Spleen (tissue), 11 donors: ENCODE measurements at regions not wholly inside any gene's neighbourhood (a gene's known extent, or its start where the extent isn't known, plus 50 kb on each side); places are given as distances from the start of the nearest gene placed in this dataset.
"Not testable (repeated sequence)": the region's sequence is repeated elsewhere in the genome, so short reads cannot be mapped to it uniquely, and the experiment has no call there.

Experiments used
- DNase-seq: peaks from one replicate; pipeline ENCODE4 v3.0.0-alpha.2; 2020
- H3K27ac ChIP-seq, 8 donors: fragments of 200-600 bp; sonication (generic) in 7 of 8; 1 replicate in 4 of 8; 2 replicates in 4 of 8; pipeline versions ENCODE4 v1.5.0 to v1.8.0; 2016 to 2021; ENCODE audit warnings: inconsistent platforms in 4 of 8, mild to moderate bottlenecking in 4 of 8, moderate library complexity in 1 of 8
- H3K27me3 ChIP-seq, 7 donors: fragments of 200-600 bp; sonication (generic) in 6 of 7; replicated peaks in 1 of 7; 1 replicate in 4 of 7; 2 replicates in 3 of 7; pipeline versions ENCODE4 v1.5.0 to v1.8.0; 2016 to 2021; ENCODE audit warnings: inconsistent platforms in 3 of 7, mild to moderate bottlenecking in 1 of 7
- H3K36me3 ChIP-seq, 6 donors: fragments of 200-600 bp; sonication (generic) in 5 of 6; 1 replicate in 4 of 6; 2 replicates in 2 of 6; pipeline versions ENCODE4 v1.5.0 to v1.8.0; 2016 to 2021; ENCODE audit warnings: inconsistent platforms in 2 of 6
- H3K4me1 ChIP-seq, 6 donors: fragments of 200-600 bp; sonication (generic) in 5 of 6; 1 replicate in 3 of 6; 2 replicates in 3 of 6; pipeline versions ENCODE4 v1.5.0 to v1.8.0; 2016 to 2021; ENCODE audit warnings: inconsistent platforms in 3 of 6
- H3K4me3 ChIP-seq, 8 donors: fragments of 200-600 bp; sonication (generic) in 7 of 8; 1 replicate in 4 of 8; 2 replicates in 4 of 8; pipeline versions ENCODE4 v1.5.0 to v1.8.0; 2016 to 2021; ENCODE audit warnings: inconsistent platforms in 4 of 8, mild to moderate bottlenecking in 4 of 8, moderate library complexity in 2 of 8
- H3K9me3 ChIP-seq, 8 donors: fragments of 200-600 bp; sonication (generic) in 7 of 8; 1 replicate in 4 of 8; 2 replicates in 4 of 8; pipeline versions ENCODE4 v1.5.0 to v1.8.0; 2016 to 2021; ENCODE audit warnings: inconsistent platforms in 4 of 8
- POLR2A ChIP-seq, 3 donors: fragments of 450-650 bp; IDR thresholded peaks; one replicate each; pipeline ENCODE4 v1.5.1; 2017; ENCODE audit warnings: antibody characterized with exemption in 3 of 3, mild to moderate bottlenecking in 1 of 3
- POLR2AphosphoS5 ChIP-seq, 3 donors: sonication (generic); formaldehyde crosslinking; IDR thresholded peaks; one replicate each; pipeline ENCODE4 v1.5.1; 2017; ENCODE audit warnings: antibody characterized with exemption in 3 of 3
- WGBS, 5 donors: extraction: QIAGEN DNeasy Blood & Tissue Kit in 3 of 5; methylation state at CpG; one replicate each; pipeline versions ENCODE4 v1.1.5 to v1.1.7; 2013 to 2018; 5-methylcytosine and 5-hydroxymethylcytosine counted together
- intact Hi-C: fragments of 100-400 bp; cut with DNase I; formaldehyde crosslinking; loops from one replicate; pipeline ENCODE4 v1.15.0; 2023; ENCODE audit warnings: low total_unique reads
- TF ChIP-seq, protein P1 (sequence below), 11 experiments: fragments of 200-600 bp in 7 of 11; fragments of 450-650 bp in 4 of 11; sonication (generic) in 4 of 11; IDR thresholded peaks in 8 of 11; conservative IDR thresholded peaks in 3 of 11; 1 replicate in 7 of 11; 2 replicates in 4 of 11; pipeline versions ENCODE4 v1.4.0 to v1.8.0; 2016 to 2021; ENCODE audit warnings: antibody characterized with exemption in 11 of 11, inconsistent platforms in 4 of 11, mild to moderate bottlenecking in 1 of 11
- donor health status: healthy with polysubstance abuse.
- donor health status: DM: no; HTN: no; CAD: no; lungs with moderate emphysema.
- donor health status: DM: no; HTN: no; CAD: no.
- donor health status: Bipolar disorder and iron deficiency.
- donor health status: healthy.
- donor health status: DM: no; HTN: no; CAD: no.
- donor health status: DM: yes; HTN: yes; CAD: no.

DNA sequence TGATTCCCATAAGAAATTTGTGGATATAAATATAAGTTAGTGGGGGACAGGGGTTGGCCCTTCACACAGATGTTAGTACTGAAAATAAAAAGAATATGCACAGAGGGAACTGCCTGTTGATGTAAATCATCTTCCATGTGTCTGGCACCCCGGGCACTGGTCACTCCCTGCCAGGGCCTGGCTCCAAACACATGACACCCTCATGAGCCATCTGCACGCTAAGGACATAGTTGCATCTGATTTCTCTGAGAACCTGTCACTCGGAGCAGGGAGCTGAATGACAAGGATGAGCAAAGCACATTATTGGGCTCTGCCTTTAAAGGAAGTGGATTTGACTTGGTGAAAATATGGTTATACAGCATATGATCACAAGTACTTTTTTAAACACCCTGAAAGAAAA, 66.2 kb upstream of the TSC22D2 start:
- Histone ChIP-seq H3K36me3 (no peaks in the 10 kb centered on the region), H3K9me3 (peaks cover 0 to 6% (median 0%) of the 10 kb centered on the region in 8 donors), H3K4me3 (no peak overlapping the region), H3K27ac (no peak overlapping the region), H3K4me1 (no peaks in the 10 kb centered on the region), H3K27me3 (no peaks in the 10 kb centered on the region)
- intact Hi-C loops = no loop called here
- 67 to 83% (median 72%) methylated on average over 3 of the region's 3 CpGs for WGBS, 5 donors
- DNase-seq = no peak
- TF ChIP-seq POLR2AphosphoS5 (IDR thresholded peaks at IDR 0.05) = no peak

DNA sequence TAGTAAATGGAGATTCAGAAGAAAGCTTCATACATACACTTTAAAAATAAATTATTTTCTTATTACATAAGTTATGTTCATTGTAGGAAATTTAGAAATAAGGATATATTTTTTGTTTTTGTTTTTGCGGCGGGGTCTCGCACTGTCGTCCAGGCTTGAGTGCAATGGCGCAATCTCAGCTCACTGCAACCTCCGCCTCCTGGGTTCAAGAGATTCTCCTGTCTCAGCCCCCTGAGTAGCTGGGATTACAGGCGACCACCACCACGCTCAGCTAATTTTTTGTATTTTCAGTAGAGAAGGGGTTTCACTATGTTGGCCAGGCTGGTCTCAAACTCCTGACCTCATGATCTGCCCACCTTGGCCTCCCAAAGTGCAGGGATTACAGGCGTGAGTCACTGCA, 71.7 kb upstream of the TSC22D2 start:
- H3K36me3 ChIP-seq, intact Hi-C loops, DNase-seq, H3K27me3 ChIP-seq, H3K4me3 ChIP-seq, H3K27ac ChIP-seq, H3K9me3 ChIP-seq, H3K4me1 ChIP-seq: not testable (repeated sequence)
- WGBS, 5 donors = 91 to 98% (median 94%) methylated on average over 9 of the region's 9 CpGs

- peaks cover 0 to 6% (median 0%) of the 10 kb centered on the region in 8 donors for H3K9me3 ChIP-seq
- DNase-seq = no peak
- WGBS, 5 donors = 79 to 82% (median 80%) methylated on average over 2 of the region's 2 CpGs
- intact Hi-C loops = no loop called here
- H3K27ac ChIP-seq = no peak overlapping the region
- no peaks in the 10 kb centered on the region for H3K36me3 ChIP-seq
- TF ChIP-seq POLR2AphosphoS5 (IDR thresholded peaks at IDR 0.05) = no peak
- TF ChIP-seq, protein P1, sequence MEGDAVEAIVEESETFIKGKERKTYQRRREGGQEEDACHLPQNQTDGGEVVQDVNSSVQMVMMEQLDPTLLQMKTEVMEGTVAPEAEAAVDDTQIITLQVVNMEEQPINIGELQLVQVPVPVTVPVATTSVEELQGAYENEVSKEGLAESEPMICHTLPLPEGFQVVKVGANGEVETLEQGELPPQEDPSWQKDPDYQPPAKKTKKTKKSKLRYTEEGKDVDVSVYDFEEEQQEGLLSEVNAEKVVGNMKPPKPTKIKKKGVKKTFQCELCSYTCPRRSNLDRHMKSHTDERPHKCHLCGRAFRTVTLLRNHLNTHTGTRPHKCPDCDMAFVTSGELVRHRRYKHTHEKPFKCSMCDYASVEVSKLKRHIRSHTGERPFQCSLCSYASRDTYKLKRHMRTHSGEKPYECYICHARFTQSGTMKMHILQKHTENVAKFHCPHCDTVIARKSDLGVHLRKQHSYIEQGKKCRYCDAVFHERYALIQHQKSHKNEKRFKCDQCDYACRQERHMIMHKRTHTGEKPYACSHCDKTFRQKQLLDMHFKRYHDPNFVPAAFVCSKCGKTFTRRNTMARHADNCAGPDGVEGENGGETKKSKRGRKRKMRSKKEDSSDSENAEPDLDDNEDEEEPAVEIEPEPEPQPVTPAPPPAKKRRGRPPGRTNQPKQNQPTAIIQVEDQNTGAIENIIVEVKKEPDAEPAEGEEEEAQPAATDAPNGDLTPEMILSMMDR (IDR thresholded peaks at IDR 0.05 in 8 of 11, conservative IDR thresholded peaks at IDR 0.05 in 3 of 11) = no peak
- no peak for TF ChIP-seq POLR2A (IDR thresholded peaks at IDR 0.05)
- H3K4me3 ChIP-seq = no peak overlapping the region
- no peaks in the 10 kb centered on the region for H3K4me1 ChIP-seq
- H3K27me3 ChIP-seq = no peaks in the 10 kb centered on the region
Measured at GRCh38 chr3:150335631-150336030, 72.5 kb upstream of the TSC22D2 start.

- no peak for DNase-seq
- no peaks in the 10 kb centered on the region for H3K27me3 ChIP-seq
- intact Hi-C loops = no loop called here
- peaks cover 0 to 6% (median 0%) of the 10 kb centered on the region in 8 donors for H3K9me3 ChIP-seq
- no peaks in the 10 kb centered on the region for H3K36me3 ChIP-seq
- WGBS, 5 donors = 86 to 93% (median 90%) methylated on average over 3 of the region's 3 CpGs
- TF ChIP-seq POLR2A (IDR thresholded peaks at IDR 0.05) = no peak
- no peak for TF ChIP-seq POLR2AphosphoS5 (IDR thresholded peaks at IDR 0.05)
- TF ChIP-seq, protein P1 (IDR thresholded peaks at IDR 0.05 in 8 of 11, conservative IDR thresholded peaks at IDR 0.05 in 3 of 11) = no peak
- no peak overlapping the region for H3K4me3 ChIP-seq
- no peaks in the 10 kb centered on the region for H3K4me1 ChIP-seq
- H3K27ac ChIP-seq = no peak overlapping the region
Measured at GRCh38 chr3:150334974-150335373, 73.1 kb upstream of the TSC22D2 start.

- Histone ChIP-seq H3K9me3 (peaks cover 0 to 6% (median 0%) of the 10 kb centered on the region in 8 donors), H3K27me3 (no peaks in the 10 kb centered on the region), H3K4me3 (no peak overlapping the region), H3K36me3 (no peaks in the 10 kb centered on the region), H3K4me1 (no peaks in the 10 kb centered on the region), H3K27ac (no peak overlapping the region)
- intact Hi-C loops = no loop called here
- no peak for DNase-seq
- 89 to 98% (median 95%) methylated on average over 1 of the region's 1 CpG for WGBS, 5 donors
- TF ChIP-seq, protein P1 (IDR thresholded peaks at IDR 0.05 in 8 of 11, conservative IDR thresholded peaks at IDR 0.05 in 3 of 11) = no peak
- TF ChIP-seq POLR2AphosphoS5 (IDR thresholded peaks at IDR 0.05) = no peak
- no peak for TF ChIP-seq POLR2A (IDR thresholded peaks at IDR 0.05)
Measured at GRCh38 chr3:150333477-150333876, 74.6 kb upstream of the TSC22D2 start.
